ENCODE measurements at regions not wholly inside any gene's neighbourhood (a gene's known extent, or its start where the extent isn't known, plus 50 kb on each side); places are given as distances from the start of the nearest gene placed in this dataset.

DNA sequence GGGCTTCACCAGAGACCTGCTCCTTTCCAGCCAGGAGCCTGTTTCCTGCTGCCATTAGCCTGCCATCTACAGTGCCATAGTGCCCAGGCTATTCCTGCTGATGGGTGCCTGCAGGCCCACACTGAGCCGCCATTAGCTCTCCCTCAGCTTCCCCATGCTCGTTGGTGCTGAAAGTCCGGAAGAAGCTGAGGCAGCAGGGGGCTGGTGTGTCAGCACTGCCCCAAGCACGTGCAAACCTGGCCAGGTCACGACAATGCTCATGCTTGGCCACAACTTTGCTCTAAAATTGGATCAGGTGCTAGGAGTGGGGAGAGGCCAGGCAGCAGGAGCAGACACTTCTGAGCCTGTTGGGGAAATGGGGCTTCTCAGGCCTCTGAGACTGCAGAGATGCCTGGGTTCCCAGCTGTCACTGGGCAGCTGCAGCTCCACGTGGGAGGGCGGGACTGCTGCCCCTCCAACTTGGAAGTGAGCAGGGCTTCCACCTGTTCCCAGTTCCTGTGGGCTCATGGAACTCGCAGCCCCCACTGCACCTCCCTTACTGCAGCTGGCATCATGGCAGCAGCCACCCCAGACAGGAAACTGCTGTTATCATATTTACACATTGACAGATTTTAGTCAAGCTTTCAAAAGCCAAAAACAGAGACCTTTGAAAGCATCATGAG is 913.9 kb downstream of the FSTL5 start:
- H3K9me3 ChIP-seq (ENCODE audit: low read length): peaks cover 7% of the 10 kb centered on the region
- H3K27me3 ChIP-seq (ENCODE audit: insufficient read depth, low read depth, low read length): no peaks in the 10 kb centered on the region
- H3K36me3 ChIP-seq (ENCODE audit: insufficient read depth, low read length): no peaks in the 10 kb centered on the region
- no peak overlapping the region for H2AFZ ChIP-seq (ENCODE audit: low read depth, low read length)
- no peaks in the 10 kb centered on the region for H4K20me1 ChIP-seq (ENCODE audit: insufficient read depth)
- H3K79me2 ChIP-seq (replicated peaks; ENCODE audit: insufficient read depth, low read length): no peaks in the 10 kb centered on the region
- no peak overlapping the region for H3K9ac ChIP-seq (ENCODE audit: low read length)
- no peak overlapping the region for H3K27ac ChIP-seq (ENCODE audit: low read length)
- no peak overlapping the region for H3K4me2 ChIP-seq (ENCODE audit: low read length)
- TF ChIP-seq RAD21 (conservative IDR thresholded peaks at IDR 0.05): no peak
- TF ChIP-seq, protein P1, sequence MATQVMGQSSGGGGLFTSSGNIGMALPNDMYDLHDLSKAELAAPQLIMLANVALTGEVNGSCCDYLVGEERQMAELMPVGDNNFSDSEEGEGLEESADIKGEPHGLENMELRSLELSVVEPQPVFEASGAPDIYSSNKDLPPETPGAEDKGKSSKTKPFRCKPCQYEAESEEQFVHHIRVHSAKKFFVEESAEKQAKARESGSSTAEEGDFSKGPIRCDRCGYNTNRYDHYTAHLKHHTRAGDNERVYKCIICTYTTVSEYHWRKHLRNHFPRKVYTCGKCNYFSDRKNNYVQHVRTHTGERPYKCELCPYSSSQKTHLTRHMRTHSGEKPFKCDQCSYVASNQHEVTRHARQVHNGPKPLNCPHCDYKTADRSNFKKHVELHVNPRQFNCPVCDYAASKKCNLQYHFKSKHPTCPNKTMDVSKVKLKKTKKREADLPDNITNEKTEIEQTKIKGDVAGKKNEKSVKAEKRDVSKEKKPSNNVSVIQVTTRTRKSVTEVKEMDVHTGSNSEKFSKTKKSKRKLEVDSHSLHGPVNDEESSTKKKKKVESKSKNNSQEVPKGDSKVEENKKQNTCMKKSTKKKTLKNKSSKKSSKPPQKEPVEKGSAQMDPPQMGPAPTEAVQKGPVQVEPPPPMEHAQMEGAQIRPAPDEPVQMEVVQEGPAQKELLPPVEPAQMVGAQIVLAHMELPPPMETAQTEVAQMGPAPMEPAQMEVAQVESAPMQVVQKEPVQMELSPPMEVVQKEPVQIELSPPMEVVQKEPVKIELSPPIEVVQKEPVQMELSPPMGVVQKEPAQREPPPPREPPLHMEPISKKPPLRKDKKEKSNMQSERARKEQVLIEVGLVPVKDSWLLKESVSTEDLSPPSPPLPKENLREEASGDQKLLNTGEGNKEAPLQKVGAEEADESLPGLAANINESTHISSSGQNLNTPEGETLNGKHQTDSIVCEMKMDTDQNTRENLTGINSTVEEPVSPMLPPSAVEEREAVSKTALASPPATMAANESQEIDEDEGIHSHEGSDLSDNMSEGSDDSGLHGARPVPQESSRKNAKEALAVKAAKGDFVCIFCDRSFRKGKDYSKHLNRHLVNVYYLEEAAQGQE (IDR thresholded peaks at IDR 0.05; ENCODE audit: borderline replicate concordance): no peak
- TF ChIP-seq MXI1 (conservative IDR thresholded peaks at IDR 0.05; ENCODE audit: poor library complexity, severe bottlenecking): no peak
- no peak for TF ChIP-seq EP300 (conservative IDR thresholded peaks at IDR 0.05; ENCODE audit: poor library complexity, severe bottlenecking)
- TF ChIP-seq POLR2AphosphoS5 (IDR thresholded peaks at IDR 0.05): no peak
- no peak for TF ChIP-seq SMC3 (conservative IDR thresholded peaks at IDR 0.05; ENCODE audit: poor library complexity)
- no peak for TF ChIP-seq EZH2 (IDR thresholded peaks at IDR 0.05; ENCODE audit: borderline replicate concordance, insufficient read depth, low read length, poor library complexity, severe bottlenecking)
- TF ChIP-seq, protein P2, sequence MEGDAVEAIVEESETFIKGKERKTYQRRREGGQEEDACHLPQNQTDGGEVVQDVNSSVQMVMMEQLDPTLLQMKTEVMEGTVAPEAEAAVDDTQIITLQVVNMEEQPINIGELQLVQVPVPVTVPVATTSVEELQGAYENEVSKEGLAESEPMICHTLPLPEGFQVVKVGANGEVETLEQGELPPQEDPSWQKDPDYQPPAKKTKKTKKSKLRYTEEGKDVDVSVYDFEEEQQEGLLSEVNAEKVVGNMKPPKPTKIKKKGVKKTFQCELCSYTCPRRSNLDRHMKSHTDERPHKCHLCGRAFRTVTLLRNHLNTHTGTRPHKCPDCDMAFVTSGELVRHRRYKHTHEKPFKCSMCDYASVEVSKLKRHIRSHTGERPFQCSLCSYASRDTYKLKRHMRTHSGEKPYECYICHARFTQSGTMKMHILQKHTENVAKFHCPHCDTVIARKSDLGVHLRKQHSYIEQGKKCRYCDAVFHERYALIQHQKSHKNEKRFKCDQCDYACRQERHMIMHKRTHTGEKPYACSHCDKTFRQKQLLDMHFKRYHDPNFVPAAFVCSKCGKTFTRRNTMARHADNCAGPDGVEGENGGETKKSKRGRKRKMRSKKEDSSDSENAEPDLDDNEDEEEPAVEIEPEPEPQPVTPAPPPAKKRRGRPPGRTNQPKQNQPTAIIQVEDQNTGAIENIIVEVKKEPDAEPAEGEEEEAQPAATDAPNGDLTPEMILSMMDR (IDR thresholded peaks at IDR 0.05; ENCODE audit: poor library complexity, severe bottlenecking): no peak
- no peak for TF ChIP-seq TAF1 (IDR thresholded peaks at IDR 0.05; ENCODE audit: low read depth)
- no peaks in the 10 kb centered on the region for H3F3A ChIP-seq (ENCODE audit: insufficient read depth, low read length, poor library complexity, severe bottlenecking)
- H3K9me2 ChIP-seq (ENCODE audit: insufficient read depth, low read length): no peaks in the 10 kb centered on the region
- no peak overlapping the region for H3K4me3 ChIP-seq (ENCODE audit: low read length)

DNA sequence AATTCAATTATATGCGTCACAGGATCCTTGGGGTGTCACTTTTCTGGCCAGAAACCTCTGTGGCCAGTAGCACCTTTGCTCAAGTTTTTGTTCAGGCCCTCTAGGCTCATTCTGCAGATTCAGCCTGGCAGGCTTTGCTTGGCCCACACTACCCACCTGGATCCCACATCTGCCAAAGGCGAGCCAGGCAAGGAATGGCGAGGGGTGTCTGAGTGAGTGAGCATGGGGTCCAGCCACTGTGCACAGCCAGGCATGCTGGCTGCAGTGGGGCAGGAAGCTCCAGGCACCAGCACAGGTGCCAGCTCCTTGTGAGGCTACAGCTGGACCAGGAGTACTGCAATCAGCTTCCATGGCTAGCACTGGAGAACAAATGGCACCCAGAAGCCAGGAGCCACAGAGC is 914.9 kb downstream of the FSTL5 start:
- H3K27ac ChIP-seq (ENCODE audit: low read length): no peak overlapping the region
- no peaks in the 10 kb centered on the region for H3F3A ChIP-seq (ENCODE audit: insufficient read depth, low read length, poor library complexity, severe bottlenecking)
- H3K79me2 ChIP-seq (replicated peaks; ENCODE audit: insufficient read depth, low read length): no peaks in the 10 kb centered on the region
- no peaks in the 10 kb centered on the region for H3K27me3 ChIP-seq (ENCODE audit: insufficient read depth, low read depth, low read length)
- H3K9me2 ChIP-seq (ENCODE audit: insufficient read depth, low read length): no peaks in the 10 kb centered on the region
- H3K36me3 ChIP-seq (ENCODE audit: insufficient read depth, low read length): no peaks in the 10 kb centered on the region
- H4K20me1 ChIP-seq (ENCODE audit: insufficient read depth): no peaks in the 10 kb centered on the region
- no peak overlapping the region for H3K4me2 ChIP-seq (ENCODE audit: low read length)
- no peak overlapping the region for H3K9ac ChIP-seq (ENCODE audit: low read length)
- no peaks in the 10 kb centered on the region for H3K9me3 ChIP-seq (ENCODE audit: low read length)
- no peak overlapping the region for H2AFZ ChIP-seq (ENCODE audit: low read depth, low read length)
- TF ChIP-seq SMC3 (conservative IDR thresholded peaks at IDR 0.05; ENCODE audit: poor library complexity) (no peak), TAF1 (IDR thresholded peaks at IDR 0.05; ENCODE audit: low read depth) (no peak), MXI1 (conservative IDR thresholded peaks at IDR 0.05; ENCODE audit: poor library complexity, severe bottlenecking) (no peak), EP300 (conservative IDR thresholded peaks at IDR 0.05; ENCODE audit: poor library complexity, severe bottlenecking) (no peak), RAD21 (conservative IDR thresholded peaks at IDR 0.05) (no peak)
- TF ChIP-seq, protein P2 (IDR thresholded peaks at IDR 0.05; ENCODE audit: poor library complexity, severe bottlenecking): no peak
- no peak overlapping the region for H3K4me3 ChIP-seq (ENCODE audit: low read length)

Measured in neural cell (in vitro differentiated cells).